Left lung (tissue), 4 donors: ENCODE measurements at regions not wholly inside any gene's neighbourhood (a gene's known extent, or its start where the extent isn't known, plus 50 kb on each side); places are given as distances from the start of the nearest gene placed in this dataset.

Experiments
- ATAC-seq: fragments of 200-7000 bp; cut with Tn5 transposase; one replicate; pipeline ENCODE4 v1.9.1; 2020; ENCODE audit warnings: moderate library complexity
- DNase-seq, 4 donors: peaks; one replicate each; pipeline ENCODE4 v3.0.0-alpha.2; 2013 to 2020
- H3K27ac ChIP-seq, 2 donors: fragments of 200-600 bp; sonication (generic) in 1 of 2; one replicate each; pipeline versions ENCODE4 v1.5.0 to v1.8.0; 2020 to 2021
- H3K27me3 ChIP-seq, 2 donors: fragments of 200-600 bp; sonication (generic) in 1 of 2; one replicate each; pipeline versions ENCODE4 v1.5.0 to v1.8.0; 2020 to 2021
- H3K36me3 ChIP-seq, 2 donors: fragments of 200-600 bp; sonication (generic) in 1 of 2; one replicate each; pipeline versions ENCODE4 v1.5.0 to v1.8.0; 2020 to 2021
- H3K4me1 ChIP-seq, 2 donors: fragments of 200-600 bp; one replicate each; pipeline ENCODE4 v1.8.0; 2021
- H3K4me3 ChIP-seq, 2 donors: fragments of 200-600 bp; sonication (generic) in 1 of 2; one replicate each; pipeline versions ENCODE4 v1.5.0 to v1.8.0; 2020 to 2021; ENCODE audit warnings: mild to moderate bottlenecking in 1 of 2
- H3K9me3 ChIP-seq, 2 donors: fragments of 200-600 bp; sonication (generic) in 1 of 2; one replicate each; pipeline versions ENCODE4 v1.5.0 to v1.8.0; 2020 to 2021
- CTCF ChIP-seq, 2 donors: fragments of 200-600 bp; sonication (generic) in 1 of 2; IDR thresholded peaks; one replicate each; pipeline versions ENCODE4 v1.5.0 to v1.8.0; 2021; ENCODE audit warnings: antibody characterized with exemption in 2 of 2
- intact Hi-C, 2 donors: fragments of 100-400 bp; cut with DNase I; formaldehyde crosslinking; loops; one replicate each; pipeline versions ENCODE4 v1.11.2 to v1.14.2; 2022
- donor health status: DM: no; HTN: yes; CAD: no.
- donor health status: DM: no; HTN: no; CAD: no.

GRCh38 chr3:1848935-1849334 is 249.7 kb upstream of the CNTN4 start:
- intact Hi-C loops = no loop called here
- TF ChIP-seq CTCF (IDR thresholded peaks at IDR 0.05) = no peak
- Histone ChIP-seq H3K27ac (no peak overlapping the region), H3K36me3 (no peaks in the 10 kb centered on the region), H3K4me3 (no peak overlapping the region), H3K4me1 (no peaks in the 10 kb centered on the region), H3K9me3 (no peaks in the 10 kb centered on the region), H3K27me3 (no peaks in the 10 kb centered on the region)
- no peak for ATAC-seq
- DNase-seq = no peak

GRCh38 chr3:1852950-1853349 is 245.7 kb upstream of the CNTN4 start:
- Histone ChIP-seq H3K9me3 (no peaks in the 10 kb centered on the region), H3K27me3 (no peaks in the 10 kb centered on the region), H3K36me3 (no peaks in the 10 kb centered on the region), H3K4me3 (no peak overlapping the region), H3K27ac (no peak overlapping the region), H3K4me1 (no peaks in the 10 kb centered on the region)
- TF ChIP-seq CTCF (IDR thresholded peaks at IDR 0.05) = no peak
- ATAC-seq (no peak), DNase-seq (no peak)
- intact Hi-C loops = no loop called here

GRCh38 chr3:1855841-1856240 is 242.8 kb upstream of the CNTN4 start:
- ATAC-seq (no peak), DNase-seq (no peak)
- intact Hi-C loops = no loop called here
- Histone ChIP-seq H3K4me3 (no peak overlapping the region), H3K27me3 (no peaks in the 10 kb centered on the region), H3K36me3 (no peaks in the 10 kb centered on the region), H3K9me3 (no peaks in the 10 kb centered on the region), H3K4me1 (no peaks in the 10 kb centered on the region), H3K27ac (no peak overlapping the region)
- TF ChIP-seq CTCF (IDR thresholded peaks at IDR 0.05) = no peak

- no peak for TF ChIP-seq CTCF (IDR thresholded peaks at IDR 0.05)
- no peaks in the 10 kb centered on the region for H3K36me3 ChIP-seq
- DNase-seq = no peak
- peaks cover 0 to 8% of the 10 kb centered on the region in 2 donors for H3K9me3 ChIP-seq
- no peaks in the 10 kb centered on the region for H3K4me1 ChIP-seq
- intact Hi-C loops = no loop called here
- no peak overlapping the region for H3K4me3 ChIP-seq
- H3K27me3 ChIP-seq = no peaks in the 10 kb centered on the region
- H3K27ac ChIP-seq = no peak overlapping the region
- no peak for ATAC-seq
Measured at GRCh38 chr3:1870738-1871137, 227.9 kb upstream of the CNTN4 start.

- TF ChIP-seq CTCF (IDR thresholded peaks at IDR 0.05) = no peak
- ATAC-seq = no peak
- H3K9me3 ChIP-seq = peaks cover 0 to 29% of the 10 kb centered on the region in 2 donors
- H3K4me3 ChIP-seq = no peak overlapping the region
- no peak for DNase-seq
- H3K27ac ChIP-seq = no peak overlapping the region
- intact Hi-C loops = no loop called here
- no peaks in the 10 kb centered on the region for H3K4me1 ChIP-seq
- no peaks in the 10 kb centered on the region for H3K27me3 ChIP-seq
- no peaks in the 10 kb centered on the region for H3K36me3 ChIP-seq
Measured at GRCh38 chr3:1883534-1883933, 215.1 kb upstream of the CNTN4 start.
